ENCODE measurements at regions not wholly inside any gene's neighbourhood (a gene's known extent, or its start where the extent isn't known, plus 50 kb on each side); places are given as distances from the start of the nearest gene placed in this dataset.

- no peak for TF ChIP-seq TAF1 (IDR thresholded peaks at IDR 0.05; ENCODE audit: low read depth, low read length)
- no peak for TF ChIP-seq POLR2A (IDR thresholded peaks at IDR 0.05; ENCODE audit: low read depth, low read length)
- no peak for TF ChIP-seq POLR2AphosphoS5 (IDR thresholded peaks at IDR 0.05; ENCODE audit: low read depth, low read length)
These were observed 676.8 kb upstream of the RAB6C start for GRCh38 chr2:129302561-129303183.
